Activated naive CD4-positive, alpha-beta T cell treated with anti-CD3 and anti-CD28 coated beads, Interleukin-2, amount 50 U/mL, for 72 hours (primary cell): ENCODE measurements at regions not wholly inside any gene's neighbourhood (a gene's known extent, or its start where the extent isn't known, plus 50 kb on each side); places are given as distances from the start of the nearest gene placed in this dataset.
"Not testable (repeated sequence)": the region's sequence is repeated elsewhere in the genome, so short reads cannot be mapped to it uniquely, and the experiment has no call there.

ENCODE experiments used
- ATAC-seq, 2 donors: fragments of 150-1000 bp; cut with Tn5 transposase; 2 replicates each; pipeline ENCODE4 v1.10.0; 2021; ENCODE audit warnings: mild to moderate bottlenecking in 2 of 2, moderate library complexity in 2 of 2
- DNase-seq, 2 donors: peaks; one replicate each; pipeline ENCODE4 v3.0.0; 2021 to 2022; ENCODE audit warnings: low spot score in 2 of 2
- H3K27ac Mint-ChIP-seq, 2 donors: one replicate each; pipeline ENCODE4 v1.8.0; 2022; ENCODE audit warnings: mild to moderate bottlenecking in 2 of 2, mixed read lengths in 2 of 2
- H3K36me3 Mint-ChIP-seq, 2 donors: one replicate each; pipeline ENCODE4 v1.8.0; 2022; ENCODE audit warnings: mixed read lengths in 2 of 2
- H3K9me3 Mint-ChIP-seq, 2 donors: one replicate each; pipeline ENCODE4 v1.8.0; 2022; ENCODE audit warnings: mixed read lengths in 2 of 2

GRCh38 chr2:216934623-216935022 is 74.8 kb upstream of the TNP1 start:
- Mint-ChIP-seq H3K9me3 (no peaks in the 10 kb centered on the region), H3K27ac (no peak overlapping the region), H3K36me3 (no peaks in the 10 kb centered on the region)
- DNase-seq (no peak), ATAC-seq (no peak)

- Mint-ChIP-seq H3K36me3 (no peaks in the 10 kb centered on the region), H3K9me3 (no peaks in the 10 kb centered on the region), H3K27ac (no peak overlapping the region)
- ATAC-seq (no peak), DNase-seq (no peak)
Observed at GRCh38 chr2:216934151-216934550, 74.3 kb upstream of the TNP1 start.

GRCh38 chr2:216932863-216933548 is 73.1 kb upstream of the TNP1 start:
- no peaks in the 10 kb centered on the region for H3K36me3 Mint-ChIP-seq
- ATAC-seq (no peak), DNase-seq (no peak)
- no peaks in the 10 kb centered on the region for H3K9me3 Mint-ChIP-seq
- no peak overlapping the region for H3K27ac Mint-ChIP-seq

- no peaks in the 10 kb centered on the region for H3K9me3 Mint-ChIP-seq
- DNase-seq, result no peak
- H3K27ac Mint-ChIP-seq, result no peak overlapping the region
- ATAC-seq, result no peak
- no peaks in the 10 kb centered on the region for H3K36me3 Mint-ChIP-seq
Observed at GRCh38 chr2:216932113-216932862, 72.4 kb upstream of the TNP1 start.

GRCh38 chr2:216930716-216931115 is 70.9 kb upstream of the TNP1 start:
- ATAC-seq, result no peak
- Mint-ChIP-seq H3K27ac (no peak overlapping the region), H3K9me3 (no peaks in the 10 kb centered on the region), H3K36me3 (no peaks in the 10 kb centered on the region)
- DNase-seq, result no peak

- not testable (repeated sequence) for H3K27ac Mint-ChIP-seq, ATAC-seq, H3K9me3 Mint-ChIP-seq, DNase-seq, H3K36me3 Mint-ChIP-seq
Observed at GRCh38 chr2:216929338-216929737, 69.5 kb upstream of the TNP1 start.

GRCh38 chr2:216927163-216927562 is 67.3 kb upstream of the TNP1 start:
- ATAC-seq, result no peak
- H3K9me3 Mint-ChIP-seq, result no peaks in the 10 kb centered on the region
- no peaks in the 10 kb centered on the region for H3K36me3 Mint-ChIP-seq
- no peak overlapping the region for H3K27ac Mint-ChIP-seq
- DNase-seq, result no peak

- DNase-seq, result no peak
- H3K27ac Mint-ChIP-seq, result no peak overlapping the region
- no peaks in the 10 kb centered on the region for H3K36me3 Mint-ChIP-seq
- H3K9me3 Mint-ChIP-seq, result no peaks in the 10 kb centered on the region
- ATAC-seq, result no peak
Observed at GRCh38 chr2:216925636-216926366, 65.9 kb upstream of the TNP1 start.

- ATAC-seq (no peak), DNase-seq (no peak)
- Mint-ChIP-seq H3K9me3 (no peaks in the 10 kb centered on the region), H3K36me3 (no peaks in the 10 kb centered on the region), H3K27ac (no peak overlapping the region)
Observed at GRCh38 chr2:216925006-216925405, 65.1 kb upstream of the TNP1 start.

GRCh38 chr2:216923706-216924105 is 63.8 kb upstream of the TNP1 start:
- no peak overlapping the region for H3K27ac Mint-ChIP-seq
- no peak for DNase-seq
- H3K36me3 Mint-ChIP-seq, result no peaks in the 10 kb centered on the region
- ATAC-seq, result no peak
- H3K9me3 Mint-ChIP-seq, result no peaks in the 10 kb centered on the region

- DNase-seq, result no peak
- no peak for ATAC-seq
- no peak overlapping the region for H3K27ac Mint-ChIP-seq
- H3K9me3 Mint-ChIP-seq, result no peaks in the 10 kb centered on the region
- H3K36me3 Mint-ChIP-seq, result no peaks in the 10 kb centered on the region
Observed at GRCh38 chr2:216922175-216922780, 62.4 kb upstream of the TNP1 start.

- H3K27ac Mint-ChIP-seq, result no peak overlapping the region
- H3K36me3 Mint-ChIP-seq, result no peaks in the 10 kb centered on the region
- no peaks in the 10 kb centered on the region for H3K9me3 Mint-ChIP-seq
- ATAC-seq (no peak), DNase-seq (no peak)
Observed at GRCh38 chr2:216920937-216921456, 61.1 kb upstream of the TNP1 start.

- DNase-seq (no peak), ATAC-seq (no peak)
- H3K36me3 Mint-ChIP-seq, result no peaks in the 10 kb centered on the region
- H3K9me3 Mint-ChIP-seq, result no peaks in the 10 kb centered on the region
- no peak overlapping the region for H3K27ac Mint-ChIP-seq
Observed at GRCh38 chr2:216920143-216920876, 60.4 kb upstream of the TNP1 start.

- Mint-ChIP-seq H3K9me3 (no peaks in the 10 kb centered on the region), H3K36me3 (no peaks in the 10 kb centered on the region), H3K27ac (no peak overlapping the region)
- DNase-seq (no peak), ATAC-seq (no peak)
Observed at GRCh38 chr2:216918088-216918680, 58.3 kb upstream of the TNP1 start.

GRCh38 chr2:216916956-216917650 is 57.2 kb upstream of the TNP1 start:
- DNase-seq, result no peak
- no peaks in the 10 kb centered on the region for H3K36me3 Mint-ChIP-seq
- no peak overlapping the region for H3K27ac Mint-ChIP-seq
- ATAC-seq, result no peak
- no peaks in the 10 kb centered on the region for H3K9me3 Mint-ChIP-seq
